HG02759 (cell line): ENCODE measurements at regions not wholly inside any gene's neighbourhood (a gene's known extent, or its start where the extent isn't known, plus 50 kb on each side); places are given as distances from the start of the nearest gene placed in this dataset.
"Not testable (repeated sequence)": the region's sequence is repeated elsewhere in the genome, so short reads cannot be mapped to it uniquely, and the experiment has no call there.

Experiments used
- ATAC-seq: cut with Tn5 transposase; IDR thresholded peaks from one replicate; pipeline ENCODE4 v1.9.1; 2021; ENCODE audit warnings: mild to moderate bottlenecking, moderate library complexity; ENCODE audit not compliant: unreplicated experiment

- ATAC-seq, result peak; percentile 98
These were observed 62.5 kb upstream of the GBE1 start for GRCh38 chr3:81823882-81824395.

GRCh38 chr3:81823086-81823485 lies 61.6 kb upstream of the GBE1 start:
- ATAC-seq, result no peak

GRCh38 chr3:81816473-81817250 lies 55.2 kb upstream of the GBE1 start:
- ATAC-seq, result peak; percentile 98

- not testable (repeated sequence) for ATAC-seq
These were observed 50.7 kb upstream of the GBE1 start for GRCh38 chr3:81812098-81812497.
